ENCODE measurements at regions not wholly inside any gene's neighbourhood (a gene's known extent, or its start where the extent isn't known, plus 50 kb on each side); places are given as distances from the start of the nearest gene placed in this dataset.

DNA sequence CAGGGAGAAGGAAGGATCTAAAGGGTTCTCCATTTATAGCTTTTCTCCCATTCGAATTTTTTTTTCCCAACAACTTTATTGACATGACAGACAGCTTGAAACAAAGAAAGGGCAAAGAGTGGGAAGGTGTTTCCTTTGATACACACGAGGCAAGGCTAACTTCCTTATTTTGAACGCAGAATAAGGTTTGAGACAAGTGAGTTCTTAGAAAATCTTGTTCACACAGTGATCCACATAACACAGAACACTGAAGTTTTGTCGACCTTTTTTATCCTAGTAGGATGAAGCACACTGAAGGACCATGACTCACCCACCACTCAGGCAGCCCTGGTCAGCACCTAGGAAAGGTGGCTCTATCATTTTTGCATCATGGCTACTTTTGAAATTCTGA, 425.8 kb upstream of the MDFIC2 start:
- TF ChIP-seq EP300 (IDR thresholded peaks at IDR 0.05) (no peak), POLR2AphosphoS5 (IDR thresholded peaks at IDR 0.05) (no peak), POLR2A (IDR thresholded peaks at IDR 0.05) (no peak)
- TF ChIP-seq, protein P1, sequence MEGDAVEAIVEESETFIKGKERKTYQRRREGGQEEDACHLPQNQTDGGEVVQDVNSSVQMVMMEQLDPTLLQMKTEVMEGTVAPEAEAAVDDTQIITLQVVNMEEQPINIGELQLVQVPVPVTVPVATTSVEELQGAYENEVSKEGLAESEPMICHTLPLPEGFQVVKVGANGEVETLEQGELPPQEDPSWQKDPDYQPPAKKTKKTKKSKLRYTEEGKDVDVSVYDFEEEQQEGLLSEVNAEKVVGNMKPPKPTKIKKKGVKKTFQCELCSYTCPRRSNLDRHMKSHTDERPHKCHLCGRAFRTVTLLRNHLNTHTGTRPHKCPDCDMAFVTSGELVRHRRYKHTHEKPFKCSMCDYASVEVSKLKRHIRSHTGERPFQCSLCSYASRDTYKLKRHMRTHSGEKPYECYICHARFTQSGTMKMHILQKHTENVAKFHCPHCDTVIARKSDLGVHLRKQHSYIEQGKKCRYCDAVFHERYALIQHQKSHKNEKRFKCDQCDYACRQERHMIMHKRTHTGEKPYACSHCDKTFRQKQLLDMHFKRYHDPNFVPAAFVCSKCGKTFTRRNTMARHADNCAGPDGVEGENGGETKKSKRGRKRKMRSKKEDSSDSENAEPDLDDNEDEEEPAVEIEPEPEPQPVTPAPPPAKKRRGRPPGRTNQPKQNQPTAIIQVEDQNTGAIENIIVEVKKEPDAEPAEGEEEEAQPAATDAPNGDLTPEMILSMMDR (IDR thresholded peaks at IDR 0.05) = no peak

GRCh38 chr3:70737666-70738290, 425.3 kb upstream of the MDFIC2 start:
- WGBS, 2 donors = 18 to 19% methylated on average over 2 of the region's 2 CpGs
- no peaks in the 10 kb centered on the region for H3K4me1 ChIP-seq
- DNase-seq = no peak
- H3K27ac ChIP-seq = no peak overlapping the region
- H3K27me3 ChIP-seq = no peaks in the 10 kb centered on the region
- H3K9me3 ChIP-seq = no peaks in the 10 kb centered on the region
- TF ChIP-seq POLR2AphosphoS5 (IDR thresholded peaks at IDR 0.05) (no peak), POLR2A (IDR thresholded peaks at IDR 0.05) (no peak), EP300 (IDR thresholded peaks at IDR 0.05) (no peak)
- TF ChIP-seq, protein P1 (IDR thresholded peaks at IDR 0.05) = no peak
- H3K4me3 ChIP-seq = no peak overlapping the region
- ATAC-seq (ENCODE audit: low FRiP score in 2 of 2) = no peak
- no peaks in the 10 kb centered on the region for H3K36me3 ChIP-seq

More for the DNA sequence above, 425.8 kb upstream of the MDFIC2 start:
- ATAC-seq (ENCODE audit: low FRiP score in 2 of 2) = no peak
- WGBS, 2 donors = 15 to 16% methylated on average over 4 of the region's 4 CpGs
- Histone ChIP-seq H3K27ac (no peak overlapping the region), H3K4me3 (no peak overlapping the region), H3K9me3 (no peaks in the 10 kb centered on the region), H3K4me1 (no peaks in the 10 kb centered on the region), H3K36me3 (no peaks in the 10 kb centered on the region), H3K27me3 (no peaks in the 10 kb centered on the region)
- no peak for DNase-seq

- Histone ChIP-seq H3K4me1 (no peaks in the 10 kb centered on the region), H3K4me3 (no peak overlapping the region), H3K27ac (no peak overlapping the region), H3K27me3 (no peaks in the 10 kb centered on the region), H3K36me3 (no peaks in the 10 kb centered on the region), H3K9me3 (no peaks in the 10 kb centered on the region)
- DNase-seq (no peak), ATAC-seq (ENCODE audit: low FRiP score in 2 of 2) (no peak)
- TF ChIP-seq, protein P1 (IDR thresholded peaks at IDR 0.05) = no peak
- TF ChIP-seq POLR2A (IDR thresholded peaks at IDR 0.05) (no peak), POLR2AphosphoS5 (IDR thresholded peaks at IDR 0.05) (no peak), EP300 (IDR thresholded peaks at IDR 0.05) (no peak)
- WGBS, 2 donors = 75 to 91% methylated on average over 1 of the region's 1 CpG
Observed at GRCh38 chr3:70736009-70736408, 423.6 kb upstream of the MDFIC2 start.

- Histone ChIP-seq H3K36me3 (no peaks in the 10 kb centered on the region), H3K9me3 (no peaks in the 10 kb centered on the region), H3K27ac (no peak overlapping the region), H3K4me1 (no peaks in the 10 kb centered on the region), H3K27me3 (no peaks in the 10 kb centered on the region), H3K4me3 (no peak overlapping the region)
- DNase-seq = no peak
- WGBS, 2 donors = 97 to 98% methylated on average over 3 of the region's 3 CpGs
- TF ChIP-seq POLR2A (IDR thresholded peaks at IDR 0.05) = no peak
- TF ChIP-seq, protein P1 (IDR thresholded peaks at IDR 0.05) = no peak
- no peak for TF ChIP-seq POLR2AphosphoS5 (IDR thresholded peaks at IDR 0.05)
- no peak for TF ChIP-seq EP300 (IDR thresholded peaks at IDR 0.05)
- ATAC-seq (ENCODE audit: low FRiP score in 2 of 2) = no peak
Observed at GRCh38 chr3:70734756-70735155, 422.3 kb upstream of the MDFIC2 start.

DNA sequence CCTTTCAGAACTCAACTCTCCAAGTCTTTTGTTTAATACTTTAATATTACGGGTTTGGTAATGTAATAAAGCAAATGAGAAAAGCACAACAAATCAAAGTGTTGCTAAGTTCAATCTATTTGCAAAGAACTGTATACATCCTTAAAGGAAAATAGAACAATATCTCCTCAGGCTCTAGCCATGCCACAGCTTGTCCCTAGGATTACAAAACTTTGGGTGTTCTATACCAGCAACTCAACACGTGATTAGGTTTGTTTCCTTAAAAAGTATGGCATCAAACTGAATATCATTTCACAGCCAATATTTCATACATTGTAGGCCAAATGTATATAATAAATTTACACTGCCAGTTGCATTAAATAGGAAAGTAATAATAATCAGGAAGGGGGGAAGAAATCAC, 418.6 kb upstream of the MDFIC2 start:
- H3K4me1 ChIP-seq = no peaks in the 10 kb centered on the region
- H3K36me3 ChIP-seq = no peaks in the 10 kb centered on the region
- H3K27me3 ChIP-seq = no peaks in the 10 kb centered on the region
- H3K4me3 ChIP-seq = no peak overlapping the region
- ATAC-seq (ENCODE audit: low FRiP score in 2 of 2) = no peak
- DNase-seq = no peak
- H3K9me3 ChIP-seq = no peaks in the 10 kb centered on the region
- TF ChIP-seq POLR2A (IDR thresholded peaks at IDR 0.05) = no peak
- no peak overlapping the region for H3K27ac ChIP-seq
- 91 to 94% methylated on average over 2 of the region's 2 CpGs for WGBS, 2 donors
